H7 (cell line): ENCODE measurements at regions not wholly inside any gene's neighbourhood (a gene's known extent, or its start where the extent isn't known, plus 50 kb on each side); places are given as distances from the start of the nearest gene placed in this dataset.
"Not testable (repeated sequence)": the region's sequence is repeated elsewhere in the genome, so short reads cannot be mapped to it uniquely, and the experiment has no call there.

Source experiments
- DNase-seq: peaks from one replicate; pipeline ENCODE4 v3.0.0; 2012
- H3K27me3 ChIP-seq: 2 replicates; pipeline ENCODE4 v1.6.0; 2011; ENCODE audit warnings: mild to moderate bottlenecking, low read length; ENCODE audit not compliant: control insufficient read depth, insufficient read depth
- H3K36me3 ChIP-seq: replicated peaks from 2 replicates; pipeline ENCODE4 v1.5.1; 2011; ENCODE audit warnings: low read length; ENCODE audit not compliant: control insufficient read depth, insufficient read depth
- H3K4me3 ChIP-seq: 2 replicates; pipeline ENCODE4 v1.5.1; 2011; ENCODE audit warnings: low read depth, mild to moderate bottlenecking, control low read depth, low read length, moderate library complexity; ENCODE audit not compliant: insufficient read depth

- H3K27me3 ChIP-seq, result no peaks in the 10 kb centered on the region
These were observed 108.2 kb downstream of the PLCE1 start for GRCh38 chr10:94101894-94102293.

GRCh38 chr10:94102436-94102835, 108.7 kb downstream of the PLCE1 start:
- H3K4me3 ChIP-seq, result no peak overlapping the region
- H3K27me3 ChIP-seq, result no peaks in the 10 kb centered on the region
- no peaks in the 10 kb centered on the region for H3K36me3 ChIP-seq
- DNase-seq, result no peak

More at GRCh38 chr10:94101894-94102293, 108.2 kb downstream of the PLCE1 start:
- no peak for DNase-seq
- Histone ChIP-seq H3K4me3 (no peak overlapping the region), H3K36me3 (no peaks in the 10 kb centered on the region)

- no peak for DNase-seq
- no peaks in the 10 kb centered on the region for H3K36me3 ChIP-seq
- H3K4me3 ChIP-seq, result no peak overlapping the region
- no peaks in the 10 kb centered on the region for H3K27me3 ChIP-seq
These were observed 109.5 kb downstream of the PLCE1 start for GRCh38 chr10:94103192-94103591.

GRCh38 chr10:94103801-94104221, 110.1 kb downstream of the PLCE1 start:
- H3K36me3 ChIP-seq, result no peaks in the 10 kb centered on the region

GRCh38 chr10:94104316-94105000, 110.7 kb downstream of the PLCE1 start:
- Histone ChIP-seq H3K27me3 (no peaks in the 10 kb centered on the region), H3K36me3 (no peaks in the 10 kb centered on the region), H3K4me3 (no peak overlapping the region)
- no peak for DNase-seq

More at GRCh38 chr10:94103801-94104221, 110.1 kb downstream of the PLCE1 start:
- DNase-seq, result no peak
- Histone ChIP-seq H3K27me3 (no peaks in the 10 kb centered on the region), H3K4me3 (no peak overlapping the region)

GRCh38 chr10:94105226-94105625, 111.5 kb downstream of the PLCE1 start:
- DNase-seq, result no peak
- Histone ChIP-seq H3K27me3 (no peaks in the 10 kb centered on the region), H3K36me3 (no peaks in the 10 kb centered on the region), H3K4me3 (no peak overlapping the region)

- DNase-seq, result no peak
- Histone ChIP-seq H3K27me3 (no peaks in the 10 kb centered on the region), H3K4me3 (no peak overlapping the region), H3K36me3 (no peaks in the 10 kb centered on the region)
These were observed 113.5 kb downstream of the PLCE1 start for GRCh38 chr10:94107191-94107590.

GRCh38 chr10:94108200-94108599, 114.5 kb downstream of the PLCE1 start:
- H3K27me3 ChIP-seq, result no peaks in the 10 kb centered on the region
- no peak for DNase-seq
- H3K4me3 ChIP-seq, result no peak overlapping the region
- no peaks in the 10 kb centered on the region for H3K36me3 ChIP-seq

- DNase-seq, result no peak
- H3K36me3 ChIP-seq, result no peaks in the 10 kb centered on the region
- no peak overlapping the region for H3K4me3 ChIP-seq
- H3K27me3 ChIP-seq, result no peaks in the 10 kb centered on the region
These were observed 117.6 kb downstream of the PLCE1 start for GRCh38 chr10:94111367-94111766.

GRCh38 chr10:94112321-94112720, 118.6 kb downstream of the PLCE1 start:
- Histone ChIP-seq H3K4me3 (no peak overlapping the region), H3K27me3 (no peaks in the 10 kb centered on the region), H3K36me3 (no peaks in the 10 kb centered on the region)
- no peak for DNase-seq

GRCh38 chr10:94115725-94116124, 122.0 kb downstream of the PLCE1 start:
- no peaks in the 10 kb centered on the region for H3K36me3 ChIP-seq
- no peak for DNase-seq
- no peak overlapping the region for H3K4me3 ChIP-seq
- H3K27me3 ChIP-seq, result no peaks in the 10 kb centered on the region

- Histone ChIP-seq H3K27me3 (no peaks in the 10 kb centered on the region), H3K36me3 (no peaks in the 10 kb centered on the region), H3K4me3 (no peak overlapping the region)
- no peak for DNase-seq
These were observed 123.1 kb downstream of the PLCE1 start for GRCh38 chr10:94116848-94117247.

- no peak for DNase-seq
- H3K36me3 ChIP-seq, result no peaks in the 10 kb centered on the region
- H3K4me3 ChIP-seq, result no peak overlapping the region
- H3K27me3 ChIP-seq, result no peaks in the 10 kb centered on the region
These were observed 128.5 kb downstream of the PLCE1 start for GRCh38 chr10:94122211-94122610.

- no peaks in the 10 kb centered on the region for H3K27me3 ChIP-seq
- H3K36me3 ChIP-seq, result no peaks in the 10 kb centered on the region
- no peak for DNase-seq
- H3K4me3 ChIP-seq, result no peak overlapping the region
These were observed 129.7 kb downstream of the PLCE1 start for GRCh38 chr10:94123258-94123995.

GRCh38 chr10:94124147-94124546, 130.4 kb downstream of the PLCE1 start:
- not testable (repeated sequence) for H3K27me3 ChIP-seq, H3K36me3 ChIP-seq

More at GRCh38 chr10:94124147-94124546, 130.4 kb downstream of the PLCE1 start:
- not testable (repeated sequence) for DNase-seq, H3K4me3 ChIP-seq
